A673 (cell line): ENCODE measurements at regions not wholly inside any gene's neighbourhood (a gene's known extent, or its start where the extent isn't known, plus 50 kb on each side); places are given as distances from the start of the nearest gene placed in this dataset.

Experiments
- BruUV-seq: library from RNA; stranded (reverse); fragments of 400-500 nt; replicated peaks from 2 replicates; lab custom pipeline; 2021; lab: Mats Ljungman, UMichigan
- CTCF ChIA-PET: fragments of 300-600 bp; sonication (Branson Sonifier 250); formaldehyde crosslinking; loops from one replicate; lab custom pipeline; 2022; ENCODE audit warnings: antibody characterized with exemption; lab: Charles Lee
- POLR2A ChIA-PET: fragments of 300-600 bp; sonication (Branson Sonifier 250); formaldehyde crosslinking; loops from one replicate; lab custom pipeline; 2022; ENCODE audit warnings: antibody characterized with exemption; ENCODE audit not compliant: low non-redundant PET; lab: Charles Lee
- DNase-seq: peaks from one replicate; pipeline ENCODE4 v3.0.0-alpha.2; 2015; ENCODE audit warnings: low spot score
- H3K27ac ChIP-seq: fragments of 200-600 bp; sonication (generic); 2 replicates; pipeline ENCODE4 v1.5.1; 2016; ENCODE audit warnings: mixed run types, low read depth, mild to moderate bottlenecking, mixed read lengths, antibody characterized with exemption, low read length; ENCODE audit not compliant: poor library complexity, severe bottlenecking
- H3K27me3 ChIP-seq: fragments of 200-600 bp; sonication (generic); replicated peaks from 2 replicates; pipeline ENCODE4 v1.6.1; 2017; ENCODE audit warnings: mixed run types, low read depth, mild to moderate bottlenecking, mixed read lengths, antibody characterized with exemption, low read length; ENCODE audit not compliant: insufficient read depth, poor library complexity
- H3K36me3 ChIP-seq: fragments of 200-600 bp; sonication (generic); 2 replicates; pipeline ENCODE4 v1.6.1; 2016; ENCODE audit warnings: mixed run types, mild to moderate bottlenecking, mixed read lengths, antibody characterized with exemption, low read length; ENCODE audit not compliant: insufficient read depth, poor library complexity, severe bottlenecking
- H3K4me1 ChIP-seq: fragments of 200-600 bp; sonication (generic); 2 replicates; pipeline ENCODE4 v1.6.1; 2017; ENCODE audit warnings: mixed run types, mild to moderate bottlenecking, mixed read lengths, antibody characterized with exemption, low read length; ENCODE audit not compliant: insufficient read depth, poor library complexity, severe bottlenecking
- H3K4me3 ChIP-seq: fragments of 200-600 bp; sonication (generic); 2 replicates; pipeline ENCODE4 v1.5.1; 2016; ENCODE audit warnings: low read depth, mixed run types, mild to moderate bottlenecking, mixed read lengths, low read length; ENCODE audit not compliant: poor library complexity, severe bottlenecking
- H3K9me3 ChIP-seq: fragments of 200-600 bp; sonication (generic); 2 replicates; pipeline ENCODE4 v1.6.1; 2016; ENCODE audit warnings: mixed run types, low read depth, mild to moderate bottlenecking, mixed read lengths, antibody characterized with exemption, low read length; ENCODE audit not compliant: poor library complexity, severe bottlenecking
- CTCF ChIP-seq: fragments of 300-800, 200-600 bp; sonication (generic); conservative IDR thresholded peaks from 2 replicates; pipeline ENCODE4 v1.5.1; 2017; ENCODE audit warnings: low read depth, mild to moderate bottlenecking, antibody characterized with exemption, low read length, moderate library complexity, mixed read lengths
- EZH2 ChIP-seq: fragments of 200-600 bp; sonication (generic); IDR thresholded peaks from 2 replicates; pipeline ENCODE4 v1.6.1; 2017; ENCODE audit warnings: borderline replicate concordance, low read depth, mild to moderate bottlenecking, mixed read lengths, antibody characterized with exemption, low read length; ENCODE audit not compliant: poor library complexity, severe bottlenecking
- intact Hi-C: fragments of 100-400 bp; cut with micrococcal nuclease; formaldehyde crosslinking; loops from one replicate; pipeline ENCODE4 v1.10.0; 2022; ENCODE audit not compliant: unreplicated experiment

DNA sequence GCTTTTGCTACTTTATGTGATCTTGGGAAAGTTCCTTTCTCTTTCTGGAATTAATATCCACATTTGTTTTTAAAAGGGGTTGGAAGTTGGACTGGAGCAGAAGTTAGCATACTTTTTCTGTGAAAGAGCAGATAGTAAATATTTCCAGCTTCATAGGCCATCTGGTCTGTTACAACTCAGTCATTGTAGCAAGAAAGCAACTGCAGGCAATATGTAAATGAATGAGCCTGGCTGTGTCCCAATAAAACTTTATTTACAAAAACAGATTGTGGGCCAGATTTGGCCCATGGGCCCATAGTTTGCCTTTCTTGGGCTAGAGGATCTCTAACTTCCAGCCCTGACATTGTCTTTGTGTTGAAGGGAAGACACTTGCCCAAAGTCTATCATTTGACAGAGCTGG, 104.4 kb downstream of the ACTL7B start:
- ChIA-PET POLR2A (no interaction called here), CTCF (no interaction called here)
- intact Hi-C loops = loop anchor here (10.0 kb wide), 1 partner anchor 477 kb away; no protein-coding TSS in a partner anchor
- BruUV-seq = no TSS peak
- Histone ChIP-seq H3K9me3 (no peaks in the 10 kb centered on the region), H3K27me3 (no peaks in the 10 kb centered on the region), H3K4me3 (no peak overlapping the region), H3K36me3 (no peaks in the 10 kb centered on the region), H3K27ac (no peak overlapping the region), H3K4me1 (peaks cover 10% of the 10 kb centered on the region)
- no peak for TF ChIP-seq EZH2
- TF ChIP-seq CTCF = no peak
- DNase-seq = no peak

DNA sequence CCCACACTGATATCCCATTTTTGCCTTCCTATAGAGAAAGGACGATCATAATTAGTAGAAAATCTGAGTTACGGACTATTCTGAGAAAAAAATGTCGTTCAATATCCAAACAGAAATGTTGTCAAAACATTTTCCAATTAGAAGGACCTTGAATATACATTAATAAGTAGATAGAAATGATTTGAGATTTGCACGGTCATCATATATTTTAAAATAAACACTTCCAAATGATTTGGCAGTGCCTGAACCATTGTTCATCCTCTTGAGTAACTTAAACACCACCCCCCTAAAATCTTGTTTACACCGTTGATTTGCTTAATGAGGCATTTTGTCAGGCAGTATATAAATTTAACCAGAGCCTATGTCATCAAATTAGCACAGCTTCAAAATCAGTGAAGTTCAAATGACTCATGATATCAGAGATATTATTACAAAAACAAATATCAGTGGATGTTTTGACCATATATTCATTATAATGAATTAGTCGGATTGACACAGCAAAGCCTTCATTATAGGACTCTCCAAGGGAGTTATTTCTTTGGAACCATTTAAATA, 105.0 kb downstream of the ACTL7B start:
- intact Hi-C loops = loop anchor here (10.0 kb wide), 1 partner anchor 476 kb away; no protein-coding TSS in a partner anchor
- Histone ChIP-seq H3K27ac (no peak overlapping the region), H3K9me3 (no peaks in the 10 kb centered on the region), H3K4me3 (no peak overlapping the region), H3K4me1 (peaks cover 4% of the 10 kb centered on the region), H3K36me3 (no peaks in the 10 kb centered on the region), H3K27me3 (no peaks in the 10 kb centered on the region)
- BruUV-seq = no TSS peak
- CTCF ChIA-PET = no interaction called here
- DNase-seq = no peak
- TF ChIP-seq CTCF (no peak), EZH2 (no peak)
- POLR2A ChIA-PET = no interaction called here

- Histone ChIP-seq H3K36me3 (no peaks in the 10 kb centered on the region), H3K4me3 (no peak overlapping the region), H3K27ac (no peak overlapping the region), H3K9me3 (no peaks in the 10 kb centered on the region), H3K27me3 (no peaks in the 10 kb centered on the region), H3K4me1 (no peaks in the 10 kb centered on the region)
- ChIA-PET CTCF (no interaction called here), POLR2A (no interaction called here)
- no peak for TF ChIP-seq CTCF
- TF ChIP-seq EZH2 = no peak
- BruUV-seq = no TSS peak
- intact Hi-C loops = no loop called here
- no peak for DNase-seq
Measured at GRCh38 chr9:108748776-108749175, 107.0 kb downstream of the ACTL7B start.
